Kidney (tissue), 13 donors: ENCODE measurements at regions not wholly inside any gene's neighbourhood (a gene's known extent, or its start where the extent isn't known, plus 50 kb on each side); places are given as distances from the start of the nearest gene placed in this dataset.

Experiments used
- DNase-seq, 5 donors: peaks; one replicate each; pipeline ENCODE4 v3.0.0-alpha.2; 2013 to 2020
- FAIRE-seq: peaks from 2 replicates; lab custom pipeline; 2012; peaks lifted over from hg19 to GRCh38; lab: Jason Lieb, UNC
- H3K27ac ChIP-seq, 2 donors: one replicate each; pipeline ENCODE4 v1.7.0; 2013; ENCODE audit warnings: low read depth in 2 of 2, low read length in 2 of 2, inconsistent platforms in 1 of 2
- H3K27me3 ChIP-seq: one replicate; pipeline ENCODE4 v1.7.1; 2013; ENCODE audit warnings: low read length, inconsistent platforms; ENCODE audit not compliant: control insufficient read depth, insufficient read depth
- H3K36me3 ChIP-seq, 3 donors: one replicate each; pipeline versions ENCODE4 v1.7.0 to v1.7.1; 2013; ENCODE audit warnings: low read length in 3 of 3, control low read depth in 1 of 3, inconsistent platforms in 1 of 3; ENCODE audit not compliant: insufficient read depth in 3 of 3, control insufficient read depth in 2 of 3
- H3K4me1 ChIP-seq, 3 donors: one replicate each; pipeline versions ENCODE4 v1.7.0 to v1.7.1; 2013; ENCODE audit warnings: low read length in 3 of 3, inconsistent platforms in 1 of 3, low read depth in 1 of 3; ENCODE audit not compliant: control insufficient read depth in 2 of 3, insufficient read depth in 2 of 3
- H3K4me3 ChIP-seq, 3 donors: one replicate each; pipeline versions ENCODE4 v1.7.0 to v1.8.1; 2013; ENCODE audit warnings: low read length in 3 of 3, control low read depth in 1 of 3, inconsistent platforms in 1 of 3
- H3K9ac ChIP-seq, 3 donors: one replicate each; pipeline versions ENCODE4 v1.7.0 to v1.7.1; 2013; ENCODE audit warnings: low read length in 3 of 3, control low read depth in 1 of 3, inconsistent platforms in 1 of 3
- H3K9me3 ChIP-seq, 3 donors: one replicate each; pipeline versions ENCODE4 v1.7.0 to v1.7.1; 2013; ENCODE audit warnings: low read length in 3 of 3, control low read depth in 1 of 3, inconsistent platforms in 1 of 3; ENCODE audit not compliant: control insufficient read depth in 2 of 3, insufficient read depth in 1 of 3
- CTCF ChIP-seq: IDR thresholded peaks from 3 replicates; pipeline ENCODE4 v1.5.1; 2012; ENCODE audit warnings: mild to moderate bottlenecking, moderate library complexity, borderline replicate concordance; ENCODE audit not compliant: insufficient read depth; ENCODE audit errors: extremely low read depth
- intact Hi-C: fragments of 100-400 bp; cut with DNase I; formaldehyde crosslinking; loops from one replicate; pipeline ENCODE4 v1.11.1; 2022
- donor health status: control.
- donor health status: control.
- donor health status: control.
- donor health status: control.
- donor health status: control.
- donor health status: DM: yes; HTN: yes; CAD: no.
- donor health status: Normal renal cell carcinoma (clear cell type).

GRCh38 chr11:33957304-33957917 is 65.5 kb upstream of the LMO2 start:
- H3K27ac ChIP-seq: no peak overlapping the region
- intact Hi-C loops: no loop called here

GRCh38 chr11:33956611-33957010 is 64.7 kb upstream of the LMO2 start:
- H3K4me1 ChIP-seq: no peaks in the 10 kb centered on the region
- intact Hi-C loops: no loop called here
- no peak for FAIRE-seq
- no peaks in the 10 kb centered on the region for H3K9me3 ChIP-seq
- no peak for DNase-seq
- no peak for TF ChIP-seq CTCF
- H3K27me3 ChIP-seq: no peaks in the 10 kb centered on the region
- H3K9ac ChIP-seq: no peak overlapping the region
- H3K27ac ChIP-seq: no peak overlapping the region
- H3K36me3 ChIP-seq: no peaks in the 10 kb centered on the region
- no peak overlapping the region for H3K4me3 ChIP-seq

More at GRCh38 chr11:33957304-33957917, 65.5 kb upstream of the LMO2 start:
- no peaks in the 10 kb centered on the region for H3K9me3 ChIP-seq
- no peak for TF ChIP-seq CTCF
- H3K4me1 ChIP-seq: no peaks in the 10 kb centered on the region
- H3K4me3 ChIP-seq: no peak overlapping the region
- no peak overlapping the region for H3K9ac ChIP-seq
- FAIRE-seq (no peak), DNase-seq (no peak)
- H3K36me3 ChIP-seq: no peaks in the 10 kb centered on the region
- no peaks in the 10 kb centered on the region for H3K27me3 ChIP-seq

- H3K36me3 ChIP-seq: no peaks in the 10 kb centered on the region
- H3K4me1 ChIP-seq: no peaks in the 10 kb centered on the region
- FAIRE-seq: no peak
- no peak overlapping the region for H3K27ac ChIP-seq
- no peak overlapping the region for H3K4me3 ChIP-seq
- H3K9me3 ChIP-seq: no peaks in the 10 kb centered on the region
- H3K9ac ChIP-seq: no peak overlapping the region
- no peaks in the 10 kb centered on the region for H3K27me3 ChIP-seq
- DNase-seq: no peak
- no peak for TF ChIP-seq CTCF
- intact Hi-C loops: no loop called here
These were observed 61.4 kb upstream of the LMO2 start for GRCh38 chr11:33953289-33953688.

GRCh38 chr11:33952805-33953204 is 60.9 kb upstream of the LMO2 start:
- H3K9me3 ChIP-seq: no peaks in the 10 kb centered on the region
- H3K27ac ChIP-seq: no peak overlapping the region
- DNase-seq (no peak), FAIRE-seq (no peak)
- no peak for TF ChIP-seq CTCF
- H3K9ac ChIP-seq: no peak overlapping the region
- intact Hi-C loops: no loop called here
- H3K4me3 ChIP-seq: no peak overlapping the region
- no peaks in the 10 kb centered on the region for H3K36me3 ChIP-seq
- no peaks in the 10 kb centered on the region for H3K4me1 ChIP-seq
- no peaks in the 10 kb centered on the region for H3K27me3 ChIP-seq
